Left hindlimb (tissue), 1 donor: ENCODE measurements at regions not wholly inside any gene's neighbourhood (a gene's known extent, or its start where the extent isn't known, plus 50 kb on each side); places are given as distances from the start of the nearest gene placed in this dataset.
A peak's percentile ranks its signal among the peaks of the same experiment; 100 is the strongest.

Experiments used
- DNase-seq: peaks from one replicate; pipeline ENCODE4 v3.0.0-alpha.2; 2018

DNA sequence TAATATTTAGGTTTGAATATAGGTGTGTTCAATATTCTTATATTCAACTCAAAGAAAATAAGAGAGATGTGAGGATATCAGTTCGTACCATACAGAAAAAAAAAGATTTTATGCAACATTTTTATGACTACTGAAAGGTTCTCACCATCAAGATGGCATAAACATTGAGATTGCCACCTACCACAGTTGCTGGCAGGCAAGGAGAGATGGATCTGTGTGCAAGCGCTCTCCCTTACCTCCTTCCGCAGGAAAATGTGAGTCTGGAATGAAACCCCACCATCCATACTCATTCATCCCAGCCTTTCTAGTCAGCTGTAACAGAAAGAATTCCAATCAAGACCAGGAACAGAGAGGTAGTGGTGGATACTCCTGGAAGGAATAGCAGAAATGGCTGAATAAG, 376.9 kb downstream of the PPP3CA start:
- no peak for DNase-seq

DNA sequence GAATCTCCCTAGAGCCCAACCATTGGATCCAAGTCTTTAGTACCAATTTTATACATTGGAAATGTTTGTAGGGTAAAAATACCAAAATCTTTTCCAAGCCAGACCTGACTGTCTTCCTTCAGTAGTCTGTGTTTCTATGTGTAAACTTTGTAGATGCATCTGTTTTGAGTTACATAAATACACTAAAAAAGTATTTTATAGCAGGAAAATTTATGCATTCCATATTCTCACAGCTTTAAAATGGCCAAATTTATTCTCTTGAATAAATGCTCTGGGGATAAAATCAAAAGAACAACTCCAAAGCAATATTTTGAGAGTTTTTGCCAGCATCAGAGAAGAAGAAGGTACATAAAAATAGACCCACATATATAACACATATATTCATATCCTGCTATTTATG, 377.4 kb downstream of the PPP3CA start:
- no peak for DNase-seq

DNA sequence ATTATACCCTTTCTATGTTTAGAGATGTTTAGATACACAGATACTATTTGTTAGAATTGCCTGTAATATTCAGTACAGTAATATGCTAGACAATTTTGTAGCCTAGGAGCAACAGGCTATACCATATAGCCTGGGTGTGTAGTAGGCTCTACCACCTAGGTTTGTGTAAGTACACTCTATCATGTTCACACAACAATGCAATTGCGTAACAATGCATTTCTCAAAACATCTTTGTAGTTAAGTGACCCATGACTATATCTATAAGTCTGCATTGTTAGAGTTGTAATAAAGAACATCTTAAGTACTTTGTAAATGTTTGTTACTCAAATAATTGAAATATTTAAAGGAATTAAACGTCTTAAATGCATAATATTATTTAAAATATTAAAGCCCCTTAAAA, 379.3 kb downstream of the PPP3CA start:
- DNase-seq: no peak

DNA sequence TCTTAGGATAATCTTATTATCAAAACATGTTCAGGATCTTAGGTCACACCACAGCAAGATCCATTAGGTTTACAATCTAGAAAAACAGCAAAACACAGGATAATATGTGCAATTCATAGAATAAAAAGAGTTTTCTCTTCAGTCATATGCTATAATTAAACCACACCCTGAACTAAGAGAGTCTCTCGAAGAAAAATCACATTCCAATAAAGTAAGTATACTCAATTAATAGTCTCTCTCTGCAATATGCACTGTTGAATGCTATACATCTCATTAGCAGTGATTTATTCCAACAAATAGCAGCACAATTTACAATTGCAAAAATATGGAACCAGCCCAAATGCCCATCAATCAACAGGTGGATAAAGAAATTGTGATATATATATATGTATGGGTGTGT, 383.7 kb downstream of the PPP3CA start:
- DNase-seq: no peak

DNA sequence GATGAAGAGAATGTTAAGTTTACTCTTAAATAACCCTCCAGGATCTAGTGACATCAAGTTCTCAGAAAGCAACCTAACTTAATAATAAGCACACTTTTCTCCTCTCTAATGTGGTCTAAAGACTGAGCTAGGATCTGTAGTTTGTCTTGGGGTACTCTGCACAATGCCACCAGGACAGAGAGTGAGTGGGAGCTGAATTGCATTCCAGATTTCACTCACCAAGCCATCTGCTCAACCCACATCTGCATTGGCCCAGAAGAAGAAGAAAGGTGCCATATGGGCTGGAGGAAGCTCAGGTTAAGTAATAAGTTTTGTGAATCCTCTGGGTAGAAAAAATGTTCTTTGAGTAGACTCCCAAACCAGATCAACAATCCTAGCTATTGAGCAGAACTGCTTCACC, 384.6 kb downstream of the PPP3CA start:
- no peak for DNase-seq

DNA sequence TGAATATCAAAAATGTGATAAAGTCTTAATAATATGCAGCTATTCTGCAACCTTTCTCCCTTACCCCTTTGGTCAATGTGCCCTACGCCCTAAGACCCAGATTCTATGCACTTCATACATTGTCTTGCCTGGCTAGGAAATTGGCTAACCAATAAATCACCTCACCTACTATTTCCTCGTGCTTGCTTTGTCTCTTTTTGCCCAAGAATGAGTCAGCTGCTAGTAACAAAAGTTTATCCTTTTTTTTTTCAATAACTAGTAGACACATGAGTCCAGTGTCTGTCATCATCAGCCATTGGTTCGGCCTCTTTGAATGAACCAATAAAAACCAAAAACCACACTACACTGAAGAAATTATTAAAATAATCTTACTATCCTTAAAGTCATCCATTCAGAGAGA, 387.1 kb downstream of the PPP3CA start:
- no peak for DNase-seq

DNA sequence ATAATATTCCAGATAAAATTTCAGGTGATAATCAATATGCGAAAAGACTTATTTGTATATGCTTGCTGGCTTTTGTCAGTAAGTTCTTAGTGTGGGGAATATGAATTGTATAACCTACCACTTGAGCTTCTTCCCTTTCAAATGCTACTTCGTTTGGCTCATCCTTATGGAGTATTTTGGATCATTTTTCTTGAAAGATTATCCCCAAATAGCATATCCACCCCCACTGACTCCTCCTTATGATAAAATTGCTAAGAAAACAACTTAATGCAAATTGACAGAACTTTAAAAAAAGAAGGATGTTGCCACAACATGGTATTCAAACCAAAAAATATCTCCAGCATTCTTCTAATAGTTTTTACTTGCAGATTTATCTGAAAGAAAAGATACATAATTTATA, 393.3 kb downstream of the PPP3CA start:
- no peak for DNase-seq

DNA sequence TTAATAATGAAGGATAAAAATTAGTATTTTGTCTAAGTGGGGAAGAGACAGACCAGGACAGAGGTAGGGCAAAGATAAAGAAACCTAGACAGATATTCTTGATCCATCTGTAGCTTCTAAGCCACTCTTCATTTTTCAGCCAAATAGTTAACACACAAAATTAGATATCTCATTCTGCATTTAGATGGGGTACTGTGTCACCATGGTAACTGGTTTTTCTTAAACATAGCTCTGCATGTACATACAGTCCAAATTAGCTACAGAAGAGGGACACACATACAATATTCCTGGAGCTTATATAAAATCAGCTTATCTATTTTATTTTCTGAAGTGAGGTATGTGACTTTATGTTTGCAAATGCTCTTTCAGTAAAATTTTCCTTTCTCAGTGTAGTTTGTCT, 393.7 kb downstream of the PPP3CA start:
- no peak for DNase-seq

DNA sequence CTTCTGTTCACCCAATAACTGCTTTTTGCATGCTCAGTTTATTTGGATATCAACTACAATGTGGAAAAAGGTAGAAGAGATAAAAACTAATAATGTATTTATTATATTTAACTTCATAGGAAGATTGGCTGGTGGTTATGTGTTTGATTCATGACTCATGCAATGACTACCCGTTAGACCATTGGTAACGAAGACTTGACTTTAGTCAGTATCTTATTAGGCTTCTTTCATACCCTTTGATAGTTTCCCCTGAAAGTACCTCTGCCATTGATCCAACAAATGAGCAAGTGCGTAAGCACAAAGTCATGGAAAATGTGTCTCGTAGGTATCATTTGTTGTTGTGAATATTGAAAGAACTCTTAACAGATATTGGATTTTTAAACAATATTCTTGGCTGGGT, 394.7 kb downstream of the PPP3CA start:
- DNase-seq: no peak

DNA sequence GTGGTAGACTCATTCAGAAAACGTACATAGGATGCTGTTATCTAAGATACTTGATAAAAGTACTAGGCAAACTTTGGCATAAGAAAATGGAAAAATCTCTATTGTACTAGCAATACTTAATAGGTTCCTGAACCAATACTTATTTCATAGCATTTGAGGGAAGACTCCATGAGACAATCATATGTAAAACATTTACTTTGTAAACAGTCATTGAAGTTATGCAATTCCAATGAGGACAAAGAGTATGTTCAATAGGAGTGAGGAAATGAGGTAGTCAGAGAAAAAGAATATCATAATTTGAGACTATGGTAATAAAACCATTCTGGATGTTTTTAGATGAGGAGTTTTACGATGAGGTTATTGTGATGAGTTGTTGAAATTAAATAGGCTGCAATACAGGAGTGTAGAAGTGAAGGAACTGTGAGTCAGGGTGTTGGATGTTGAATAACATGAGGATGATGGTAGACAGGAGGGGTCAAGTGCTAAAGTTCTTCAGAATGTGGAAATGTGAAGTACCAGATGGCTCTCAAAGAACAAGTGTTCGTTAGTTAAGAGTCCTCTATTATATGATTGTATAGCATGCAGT, 397.9 kb downstream of the PPP3CA start:
- DNase-seq: no peak

DNA sequence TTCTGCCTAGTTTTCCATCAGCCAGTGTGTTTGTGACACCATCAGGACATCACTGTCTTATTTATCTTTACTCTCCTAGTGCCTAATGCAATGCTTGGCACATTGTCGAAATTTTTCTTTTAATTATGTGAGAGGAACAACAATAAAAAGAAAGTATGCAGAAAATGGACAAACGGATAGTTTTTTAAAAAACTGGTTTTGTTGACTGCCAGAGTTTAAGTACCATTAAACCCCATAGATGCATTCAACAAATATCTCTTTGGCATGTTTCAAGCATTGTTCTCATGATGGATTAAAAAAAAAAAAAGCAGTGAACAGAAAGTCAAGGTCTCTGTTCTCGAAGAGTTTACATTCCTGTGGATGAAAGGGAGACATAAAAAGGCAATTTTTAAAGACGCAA, 398.4 kb downstream of the PPP3CA start:
- no peak for DNase-seq

DNA sequence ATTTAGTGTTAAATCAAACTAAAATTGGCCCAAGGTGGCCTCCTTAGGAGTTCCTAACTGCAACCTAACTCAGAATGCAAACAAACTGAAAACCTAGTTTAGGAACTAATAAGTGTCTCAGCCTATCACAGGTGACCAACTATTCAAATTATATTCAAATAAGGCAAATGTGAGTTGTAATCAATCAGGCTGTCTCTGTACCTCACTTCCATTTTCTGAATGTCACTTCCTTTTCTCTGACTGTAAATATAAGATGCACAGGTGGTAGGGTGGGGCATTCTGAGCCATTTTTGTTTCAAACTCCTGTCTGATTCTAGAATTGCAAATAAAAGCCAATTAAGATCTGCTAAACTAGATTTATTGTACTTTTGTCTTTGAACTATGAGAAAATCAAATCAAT, 401.5 kb downstream of the PPP3CA start:
- DNase-seq: no peak

DNA sequence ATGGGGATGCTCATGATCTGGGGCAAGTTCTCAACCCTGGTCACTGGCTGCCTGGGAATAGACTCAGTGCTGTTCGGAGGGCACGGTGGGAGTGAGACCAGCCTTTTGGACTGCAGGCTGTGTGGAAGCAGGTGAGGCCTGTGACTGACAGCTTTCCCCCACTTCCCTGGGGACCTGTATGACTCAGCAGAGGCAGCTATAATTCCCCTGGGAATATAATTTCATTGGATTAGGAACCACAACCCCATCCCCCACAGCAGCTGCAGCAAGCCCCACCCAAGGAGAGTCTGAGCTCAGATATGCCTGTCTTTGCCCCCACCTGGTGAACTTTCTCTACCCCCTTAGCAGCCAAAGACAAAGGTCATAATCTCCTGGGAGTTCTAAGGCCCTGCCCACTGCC, 408.6 kb downstream of the PPP3CA start:
- no peak for DNase-seq

DNA sequence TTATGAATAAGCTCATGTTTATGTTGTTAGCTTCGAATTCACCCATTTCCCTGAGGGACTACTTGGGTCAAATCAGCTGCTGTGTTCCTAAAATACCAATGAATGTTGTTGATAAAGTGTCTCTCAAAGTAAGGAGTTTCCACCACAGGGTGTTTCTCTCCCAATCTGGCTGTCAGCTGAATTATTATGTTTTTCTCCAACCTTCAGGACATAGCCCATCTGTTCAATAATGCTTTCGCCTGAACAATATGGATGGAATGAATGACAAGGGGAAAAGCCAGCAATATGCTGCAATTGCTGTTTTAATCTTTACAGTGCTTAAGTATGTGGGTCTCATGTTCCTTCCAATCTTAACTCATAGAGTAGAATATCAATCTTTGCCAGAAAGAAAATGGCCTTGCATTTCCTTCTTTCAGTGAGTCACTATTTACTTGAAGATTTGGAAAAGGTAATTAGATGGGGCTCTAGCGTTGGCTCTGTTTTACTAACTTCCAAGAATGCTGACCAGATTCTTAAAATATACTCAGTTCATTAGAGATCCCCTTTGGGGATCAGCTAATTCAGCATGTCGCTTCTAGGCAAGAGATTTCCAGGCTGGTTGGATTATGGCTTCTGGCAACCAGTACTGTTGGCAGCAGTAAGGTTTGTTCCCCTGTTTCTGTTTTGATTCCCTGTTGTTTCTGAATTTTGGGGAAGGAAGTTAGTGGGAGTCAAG, 410.5 kb downstream of the PPP3CA start:
- peak; percentile 37 for DNase-seq

DNA sequence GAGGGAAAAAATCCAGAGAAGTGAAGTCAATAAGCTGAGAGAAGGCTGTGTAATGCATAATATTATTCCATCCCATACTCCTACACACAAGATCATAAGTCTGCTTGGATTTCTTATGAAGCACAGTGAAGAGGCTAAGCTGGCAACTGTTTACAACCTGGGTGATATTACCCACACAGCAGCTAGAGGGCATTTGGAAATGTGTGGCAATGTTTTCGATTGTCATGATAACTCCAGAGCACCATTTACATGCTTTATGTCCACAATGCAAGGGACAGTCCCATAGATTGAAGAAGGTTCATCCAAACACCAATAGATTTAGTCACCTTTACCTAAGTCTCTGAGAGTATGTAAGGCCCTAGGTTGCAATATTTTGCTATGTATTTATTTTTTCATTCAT, 412.2 kb downstream of the PPP3CA start:
- no peak for DNase-seq

DNA sequence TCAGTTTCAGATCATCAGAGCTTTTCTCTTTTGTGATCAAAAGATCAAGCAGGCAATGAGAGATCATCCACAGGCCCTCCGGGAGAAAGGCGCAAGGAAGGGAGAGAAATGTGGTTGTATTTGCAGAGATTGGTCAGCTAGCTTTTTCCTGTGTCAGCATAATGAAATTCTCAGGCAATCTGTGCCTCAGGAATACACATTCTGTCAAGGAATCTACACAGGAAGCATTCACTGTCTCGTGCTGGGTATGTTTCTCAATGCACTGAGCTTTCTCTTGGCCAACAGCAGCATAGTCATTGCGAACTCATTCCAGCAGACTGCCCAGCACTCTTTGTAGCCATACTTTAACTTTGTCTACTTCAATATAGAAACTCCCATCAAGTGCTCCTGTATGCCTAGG, 413.7 kb downstream of the PPP3CA start:
- no peak for DNase-seq

DNA sequence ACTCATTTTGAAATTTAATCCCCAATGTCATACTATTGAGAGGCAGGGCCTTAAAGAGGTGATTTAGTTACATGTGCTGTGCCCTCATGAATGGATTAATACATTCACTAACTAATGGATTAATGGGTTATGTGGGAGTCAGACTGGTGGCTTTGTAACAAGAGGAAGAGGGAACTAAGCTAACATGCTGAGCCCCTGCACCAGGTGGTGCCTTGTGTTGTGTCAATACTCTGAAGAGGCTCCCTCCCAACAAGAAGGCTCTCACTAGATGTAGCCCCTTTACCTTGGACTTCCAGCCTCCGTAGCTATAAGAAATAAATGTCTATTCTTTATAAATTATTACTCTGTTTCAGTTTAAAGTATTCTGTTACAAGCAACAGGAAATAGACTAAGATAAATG, 411.9 kb upstream of the EMCN start:
- DNase-seq: no peak

DNA sequence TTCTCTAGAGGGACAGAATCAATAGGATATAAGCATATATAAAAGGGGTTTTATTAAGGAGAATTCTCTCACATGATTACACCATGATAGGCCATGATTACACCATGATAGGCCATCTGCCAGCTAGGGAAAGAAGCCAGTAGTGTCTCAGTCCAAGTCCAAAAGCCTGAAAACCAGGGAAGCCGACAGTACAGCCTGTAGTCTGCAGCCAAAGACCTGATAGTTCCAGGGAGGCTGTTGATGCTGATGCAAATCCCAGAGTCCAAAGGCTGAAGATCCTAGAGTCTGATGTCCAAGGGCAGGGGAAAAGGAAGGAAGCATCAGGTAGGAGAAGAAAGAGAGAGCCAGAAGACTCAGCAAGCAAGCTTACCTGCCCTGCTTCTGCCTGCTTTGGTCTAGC, 411.3 kb upstream of the EMCN start:
- DNase-seq: no peak

DNA sequence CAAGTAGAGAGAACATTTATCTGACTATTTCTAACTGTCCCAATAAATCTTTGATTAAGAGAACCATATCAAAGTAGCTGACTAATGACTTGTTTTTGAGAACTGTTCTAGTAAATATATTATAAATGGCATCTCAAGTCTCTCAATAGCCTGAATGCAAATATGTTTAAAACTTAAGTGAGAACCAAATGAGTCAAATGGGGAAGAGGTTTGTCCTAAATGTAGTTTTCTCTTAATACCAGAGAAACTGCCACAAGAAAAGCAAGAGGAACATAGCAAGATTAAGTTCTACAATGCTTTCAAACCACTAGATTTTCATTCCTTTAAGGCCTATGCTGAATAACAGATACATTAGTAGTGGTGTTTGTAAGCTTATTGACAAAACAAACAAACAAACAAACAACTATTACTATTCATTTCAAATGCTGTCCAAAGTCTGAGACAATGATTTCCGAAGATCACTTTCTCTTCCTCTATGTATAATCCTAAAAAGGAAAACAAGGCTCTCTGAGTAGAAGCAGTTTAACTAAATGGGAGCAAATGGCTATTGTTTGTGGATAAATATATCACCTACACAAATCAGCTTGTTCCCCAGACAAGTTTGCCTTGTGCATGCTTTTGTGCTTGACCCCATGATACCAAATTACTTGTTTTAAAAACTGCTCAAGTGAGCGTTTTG, 408.4 kb upstream of the EMCN start:
- DNase-seq: no peak

DNA sequence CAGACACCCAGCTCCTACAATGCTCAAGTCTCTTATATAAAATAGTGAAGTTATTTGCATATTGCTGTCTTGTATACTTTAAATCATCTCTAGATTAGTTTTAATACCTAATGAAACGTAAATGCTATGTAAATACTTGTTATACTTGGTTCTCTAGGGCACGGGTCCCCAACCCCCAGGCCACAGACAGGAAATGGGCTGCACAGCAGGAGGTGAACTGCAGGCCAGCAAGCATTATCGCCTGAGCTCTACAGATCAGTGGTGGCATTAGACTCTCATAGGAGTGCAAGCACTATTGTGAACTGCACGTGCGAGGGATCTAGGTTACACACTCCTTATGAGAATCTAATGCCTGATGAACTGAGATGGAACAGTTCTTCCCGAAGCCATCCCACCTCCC, 395.9 kb upstream of the EMCN start:
- DNase-seq: no peak

DNA sequence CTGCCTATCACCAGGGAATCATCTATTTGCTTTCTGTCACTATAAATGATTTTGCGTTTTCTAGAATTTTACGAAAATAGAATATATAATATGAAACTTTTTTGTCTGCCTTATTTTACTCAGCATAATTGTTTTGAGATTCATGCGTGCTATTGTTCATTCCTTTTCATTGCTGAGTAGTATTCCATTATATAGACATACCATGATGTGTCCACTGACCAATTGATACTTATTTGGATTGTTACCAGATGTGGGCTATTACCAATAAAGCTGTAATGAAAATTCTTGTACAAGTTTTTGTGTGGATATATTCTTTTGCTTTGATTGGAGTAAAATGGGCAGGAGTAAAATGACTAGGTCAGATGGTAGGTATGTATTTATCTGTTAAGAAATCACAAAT, 390.7 kb upstream of the EMCN start:
- no peak for DNase-seq

DNA sequence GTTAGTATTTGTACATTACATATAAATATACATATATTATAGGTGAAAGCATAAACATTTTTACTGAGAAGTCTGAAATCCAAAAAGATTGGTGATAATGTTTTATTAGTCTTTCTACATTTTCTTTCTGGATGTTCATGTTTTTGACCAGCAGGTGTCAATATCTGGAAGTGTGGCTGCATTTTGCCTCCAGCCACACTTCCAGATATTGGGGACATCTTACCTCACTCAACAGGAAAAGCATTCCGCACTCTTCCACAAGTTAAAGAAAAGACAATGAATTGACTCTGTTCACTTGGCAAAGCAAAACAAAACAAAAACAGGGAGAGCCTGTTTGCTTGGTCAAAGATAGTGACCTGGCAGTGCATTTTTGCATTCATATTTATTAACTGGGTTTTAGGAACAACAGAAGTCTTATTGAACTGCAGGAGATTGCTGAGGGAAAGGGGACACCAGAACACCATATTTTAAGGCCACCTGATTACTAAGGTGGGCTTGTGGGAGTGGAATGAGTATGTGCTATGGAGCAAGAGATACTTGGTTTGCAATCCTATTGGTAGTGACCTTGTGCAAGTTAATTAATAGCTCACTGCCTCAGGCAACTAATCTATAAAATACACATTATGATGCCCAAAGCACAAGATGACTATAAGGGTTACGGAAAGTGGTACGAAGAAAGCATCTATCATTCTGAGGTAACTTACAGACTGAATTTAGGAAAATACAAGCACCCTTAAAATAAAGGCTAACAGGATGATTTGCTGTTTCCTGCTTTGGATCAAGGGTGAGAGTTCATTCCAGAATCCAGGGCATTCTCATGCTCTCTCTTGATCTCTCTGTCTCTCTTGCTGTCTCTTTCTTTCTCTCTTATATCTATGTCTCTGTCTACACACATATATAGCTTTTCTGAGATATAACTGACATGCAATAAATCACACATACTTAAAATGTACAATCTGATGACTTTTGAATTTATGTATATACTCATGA, 389.9 kb upstream of the EMCN start:
- no peak for DNase-seq

DNA sequence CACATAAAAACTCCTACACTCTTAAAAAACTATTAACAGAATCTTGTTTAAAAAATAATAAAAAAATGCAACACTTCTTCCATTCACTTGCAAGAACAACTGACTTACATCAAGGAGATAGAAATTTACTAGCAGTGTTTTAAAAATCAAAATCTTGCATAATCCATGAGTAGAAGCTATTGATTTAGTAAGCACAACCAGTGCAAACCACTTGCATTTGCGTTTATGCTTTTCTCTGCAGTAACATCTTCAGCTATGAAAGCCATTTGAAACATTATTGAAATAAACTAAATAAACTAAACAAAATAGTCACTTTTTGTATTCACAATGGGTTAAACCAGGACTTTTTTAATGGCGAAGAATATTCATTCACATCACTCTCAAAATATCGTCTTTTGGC, 389.2 kb upstream of the EMCN start:
- DNase-seq: no peak
